HG03159 (cell line): ENCODE measurements at regions not wholly inside any gene's neighbourhood (a gene's known extent, or its start where the extent isn't known, plus 50 kb on each side); places are given as distances from the start of the nearest gene placed in this dataset.
A peak's percentile ranks its signal among the peaks of the same experiment; 100 is the strongest.

Source experiments
- ATAC-seq: cut with Tn5 transposase; IDR thresholded peaks from one replicate; pipeline ENCODE4 v1.9.1; 2021; ENCODE audit warnings: mild to moderate bottlenecking, moderate library complexity; ENCODE audit not compliant: unreplicated experiment

GRCh38 chr2:144890828-144891227, 370.9 kb upstream of the ZEB2 start:
- peak; percentile 73 for ATAC-seq

GRCh38 chr2:144889348-144889747, 369.4 kb upstream of the ZEB2 start:
- ATAC-seq = no peak

GRCh38 chr2:144886862-144887261, 366.9 kb upstream of the ZEB2 start:
- ATAC-seq = no peak

- no peak for ATAC-seq
These were observed 358.0 kb upstream of the ZEB2 start for GRCh38 chr2:144877893-144878292.

GRCh38 chr2:144876013-144876412, 356.1 kb upstream of the ZEB2 start:
- no peak for ATAC-seq

- no peak for ATAC-seq
These were observed 355.5 kb upstream of the ZEB2 start for GRCh38 chr2:144875290-144875969.

GRCh38 chr2:144865670-144866069, 345.8 kb upstream of the ZEB2 start:
- no peak for ATAC-seq

GRCh38 chr2:144859716-144860115, 339.8 kb upstream of the ZEB2 start:
- ATAC-seq = no peak

GRCh38 chr2:144858211-144858610, 338.3 kb upstream of the ZEB2 start:
- ATAC-seq = no peak

GRCh38 chr2:144854596-144854995, 334.7 kb upstream of the ZEB2 start:
- ATAC-seq = no peak

- no peak for ATAC-seq
These were observed 329.7 kb upstream of the ZEB2 start for GRCh38 chr2:144849612-144850011.

GRCh38 chr2:144848423-144848822, 328.5 kb upstream of the ZEB2 start:
- ATAC-seq = no peak

GRCh38 chr2:144847347-144848080, 327.6 kb upstream of the ZEB2 start:
- ATAC-seq = no peak

- no peak for ATAC-seq
These were observed 316.9 kb upstream of the ZEB2 start for GRCh38 chr2:144836635-144837350.

- ATAC-seq = no peak
These were observed 315.9 kb upstream of the ZEB2 start for GRCh38 chr2:144835634-144836350.

GRCh38 chr2:144834998-144835633, 315.2 kb upstream of the ZEB2 start:
- ATAC-seq = no peak

GRCh38 chr2:144834363-144834762, 314.4 kb upstream of the ZEB2 start:
- no peak for ATAC-seq

- no peak for ATAC-seq
These were observed 313.2 kb upstream of the ZEB2 start for GRCh38 chr2:144833075-144833637.

- ATAC-seq = no peak
These were observed 312.1 kb upstream of the ZEB2 start for GRCh38 chr2:144832048-144832447.

GRCh38 chr2:144830543-144830942, 310.6 kb upstream of the ZEB2 start:
- ATAC-seq = no peak
